Osteoblast (primary cell): ENCODE measurements at regions not wholly inside any gene's neighbourhood (a gene's known extent, or its start where the extent isn't known, plus 50 kb on each side); places are given as distances from the start of the nearest gene placed in this dataset.
"Not testable (repeated sequence)": the region's sequence is repeated elsewhere in the genome, so short reads cannot be mapped to it uniquely, and the experiment has no call there.

ENCODE experiments used
- DNase-seq: peaks from one replicate; pipeline ENCODE4 v3.0.0; 2011; ENCODE audit warnings: low spot score, mixed read lengths; ENCODE audit not compliant: insufficient read length; ENCODE audit errors: missing footprints
- H2AFZ ChIP-seq: 2 replicates; pipeline ENCODE4 v1.6.0; 2011; ENCODE audit warnings: mild to moderate bottlenecking, low read length
- H3K27ac ChIP-seq: 2 replicates; pipeline ENCODE4 v1.5.1; 2011; ENCODE audit warnings: mild to moderate bottlenecking, low read depth, low read length, moderate library complexity
- H3K27me3 ChIP-seq: 2 replicates; pipeline ENCODE4 v1.6.0; 2012; ENCODE audit warnings: mild to moderate bottlenecking, control low read depth, inconsistent platforms, low read length, moderate library complexity; ENCODE audit not compliant: insufficient read depth
- H3K36me3 ChIP-seq: 2 replicates; pipeline ENCODE4 v1.5.1; 2011; ENCODE audit warnings: mild to moderate bottlenecking, low read length, control low read depth, moderate library complexity; ENCODE audit not compliant: insufficient read depth
- H3K4me1 ChIP-seq: 2 replicates; pipeline ENCODE4 v1.5.1; 2011; ENCODE audit warnings: mild to moderate bottlenecking, low read length, control low read depth, moderate library complexity; ENCODE audit not compliant: insufficient read depth
- H3K4me2 ChIP-seq: 2 replicates; pipeline ENCODE4 v1.6.0; 2011; ENCODE audit warnings: mild to moderate bottlenecking, low read length; ENCODE audit not compliant: insufficient read depth
- H3K4me3 ChIP-seq: fragments of 200-600 bp; sonication (generic); 3 replicates; pipeline ENCODE4 v1.5.1; 2012; ENCODE audit warnings: mild to moderate bottlenecking, low read length, inconsistent platforms; ENCODE audit not compliant: insufficient read depth
- H3K79me2 ChIP-seq: 2 replicates; pipeline ENCODE4 v1.6.0; 2012; ENCODE audit warnings: mild to moderate bottlenecking, low read length, control low read depth, inconsistent platforms; ENCODE audit not compliant: insufficient read depth
- H3K9me3 ChIP-seq: 2 replicates; pipeline ENCODE4 v1.5.1; 2011; ENCODE audit warnings: low read depth, low read length, control low read depth
- H4K20me1 ChIP-seq: 2 replicates; pipeline ENCODE4 v1.6.0; 2012; ENCODE audit warnings: mild to moderate bottlenecking, low read length, control low read depth; ENCODE audit not compliant: insufficient read depth
- TF ChIP-seq, protein P1 (sequence below): IDR thresholded peaks from 2 replicates; pipeline ENCODE4 v1.5.1; 2011; ENCODE audit warnings: mild to moderate bottlenecking, low read depth, low read length, moderate library complexity; ENCODE audit errors: extremely low read depth

- H3K27me3 ChIP-seq: no peaks in the 10 kb centered on the region
- no peak overlapping the region for H3K4me2 ChIP-seq
- TF ChIP-seq, protein P1, sequence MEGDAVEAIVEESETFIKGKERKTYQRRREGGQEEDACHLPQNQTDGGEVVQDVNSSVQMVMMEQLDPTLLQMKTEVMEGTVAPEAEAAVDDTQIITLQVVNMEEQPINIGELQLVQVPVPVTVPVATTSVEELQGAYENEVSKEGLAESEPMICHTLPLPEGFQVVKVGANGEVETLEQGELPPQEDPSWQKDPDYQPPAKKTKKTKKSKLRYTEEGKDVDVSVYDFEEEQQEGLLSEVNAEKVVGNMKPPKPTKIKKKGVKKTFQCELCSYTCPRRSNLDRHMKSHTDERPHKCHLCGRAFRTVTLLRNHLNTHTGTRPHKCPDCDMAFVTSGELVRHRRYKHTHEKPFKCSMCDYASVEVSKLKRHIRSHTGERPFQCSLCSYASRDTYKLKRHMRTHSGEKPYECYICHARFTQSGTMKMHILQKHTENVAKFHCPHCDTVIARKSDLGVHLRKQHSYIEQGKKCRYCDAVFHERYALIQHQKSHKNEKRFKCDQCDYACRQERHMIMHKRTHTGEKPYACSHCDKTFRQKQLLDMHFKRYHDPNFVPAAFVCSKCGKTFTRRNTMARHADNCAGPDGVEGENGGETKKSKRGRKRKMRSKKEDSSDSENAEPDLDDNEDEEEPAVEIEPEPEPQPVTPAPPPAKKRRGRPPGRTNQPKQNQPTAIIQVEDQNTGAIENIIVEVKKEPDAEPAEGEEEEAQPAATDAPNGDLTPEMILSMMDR: no peak
- H3K4me1 ChIP-seq: no peaks in the 10 kb centered on the region
- no peak overlapping the region for H2AFZ ChIP-seq
- DNase-seq: no peak
- H4K20me1 ChIP-seq: no peaks in the 10 kb centered on the region
- H3K36me3 ChIP-seq: no peaks in the 10 kb centered on the region
- H3K27ac ChIP-seq: no peak overlapping the region
- H3K9me3 ChIP-seq: peaks cover 2% of the 10 kb centered on the region
- no peaks in the 10 kb centered on the region for H3K79me2 ChIP-seq
- H3K4me3 ChIP-seq: no peak overlapping the region
Observed at GRCh38 chr5:12099296-12099695, 195.1 kb upstream of the CTNND2 start.

DNA sequence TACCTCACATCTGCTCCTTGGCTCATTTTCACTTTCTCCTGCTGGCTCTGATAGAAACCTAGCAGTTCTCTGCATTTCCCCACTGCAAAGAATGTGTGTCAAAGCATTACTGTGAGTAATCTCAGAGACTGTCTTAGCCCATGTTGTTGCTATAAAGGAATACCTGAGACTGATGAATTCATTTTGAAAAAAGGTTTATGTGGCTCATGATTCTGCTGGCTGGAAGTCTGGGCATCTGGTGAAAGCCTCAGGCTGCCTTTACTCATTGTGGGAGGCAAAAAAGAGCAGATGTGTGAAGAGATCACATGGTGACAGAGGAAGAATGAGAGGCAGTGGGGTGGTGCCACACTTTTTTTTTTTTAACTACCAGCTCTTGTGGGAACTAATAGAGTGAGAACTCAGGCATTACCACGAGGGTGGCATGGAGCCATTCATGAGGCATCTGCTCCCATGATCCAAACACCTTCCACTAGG, 191.6 kb upstream of the CTNND2 start:
- Histone ChIP-seq H3K4me1 (no peaks in the 10 kb centered on the region), H3K9me3 (peaks cover 2% of the 10 kb centered on the region), H3K4me3 (no peak overlapping the region), H3K27ac (no peak overlapping the region), H3K79me2 (no peaks in the 10 kb centered on the region), H3K36me3 (no peaks in the 10 kb centered on the region), H4K20me1 (no peaks in the 10 kb centered on the region), H2AFZ (no peak overlapping the region), H3K27me3 (no peaks in the 10 kb centered on the region), H3K4me2 (no peak overlapping the region)
- no peak for DNase-seq
- TF ChIP-seq, protein P1: no peak

GRCh38 chr5:12093586-12093985, 189.3 kb upstream of the CTNND2 start:
- Histone ChIP-seq H3K4me3 (no peak overlapping the region), H3K79me2 (no peaks in the 10 kb centered on the region), H3K27me3 (no peaks in the 10 kb centered on the region), H3K4me2 (no peak overlapping the region), H3K27ac (no peak overlapping the region), H3K4me1 (no peaks in the 10 kb centered on the region), H3K36me3 (no peaks in the 10 kb centered on the region), H2AFZ (no peak overlapping the region), H4K20me1 (no peaks in the 10 kb centered on the region), H3K9me3 (peaks cover 2% of the 10 kb centered on the region)
- DNase-seq: no peak
- TF ChIP-seq, protein P1: no peak

GRCh38 chr5:12080761-12081160, 176.5 kb upstream of the CTNND2 start:
- no peak overlapping the region for H2AFZ ChIP-seq

DNA sequence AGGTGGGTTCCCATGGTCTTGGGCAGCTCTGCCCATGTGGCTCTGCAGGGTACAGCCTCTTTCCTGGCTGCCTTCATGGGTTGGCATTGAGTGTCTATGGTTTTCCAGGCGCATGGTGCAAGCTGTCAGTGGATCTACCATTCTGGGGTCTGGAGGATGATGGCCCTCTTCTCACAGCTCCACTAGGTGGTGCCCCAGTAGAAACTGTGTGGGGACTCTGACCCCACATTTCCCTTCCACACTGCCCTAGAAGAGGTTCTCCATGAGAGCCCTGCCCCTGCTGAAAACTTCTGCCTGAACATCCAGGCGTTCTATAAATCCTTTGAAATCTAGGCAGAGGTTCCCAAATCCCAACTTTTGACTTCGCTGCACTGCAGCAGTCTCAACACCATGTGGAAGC, 174.0 kb upstream of the CTNND2 start:
- not testable (repeated sequence) for H3K27ac ChIP-seq, H3K4me3 ChIP-seq, H3K4me2 ChIP-seq

More at GRCh38 chr5:12080761-12081160, 176.5 kb upstream of the CTNND2 start:
- Histone ChIP-seq H3K79me2 (no peaks in the 10 kb centered on the region), H3K27me3 (no peaks in the 10 kb centered on the region), H3K4me2 (no peak overlapping the region), H4K20me1 (no peaks in the 10 kb centered on the region), H3K9me3 (peaks cover 4% of the 10 kb centered on the region), H3K27ac (no peak overlapping the region), H3K4me1 (no peaks in the 10 kb centered on the region), H3K36me3 (no peaks in the 10 kb centered on the region), H3K4me3 (no peak overlapping the region)
- DNase-seq: no peak
- TF ChIP-seq, protein P1: no peak

More for the DNA sequence above, 174.0 kb upstream of the CTNND2 start:
- not testable (repeated sequence) for H3K36me3 ChIP-seq, H3K9me3 ChIP-seq, H4K20me1 ChIP-seq, H3K4me1 ChIP-seq, H3K27me3 ChIP-seq, DNase-seq, H2AFZ ChIP-seq, H3K79me2 ChIP-seq
